ENCODE measurements at regions not wholly inside any gene's neighbourhood (a gene's known extent, or its start where the extent isn't known, plus 50 kb on each side); places are given as distances from the start of the nearest gene placed in this dataset.

DNA sequence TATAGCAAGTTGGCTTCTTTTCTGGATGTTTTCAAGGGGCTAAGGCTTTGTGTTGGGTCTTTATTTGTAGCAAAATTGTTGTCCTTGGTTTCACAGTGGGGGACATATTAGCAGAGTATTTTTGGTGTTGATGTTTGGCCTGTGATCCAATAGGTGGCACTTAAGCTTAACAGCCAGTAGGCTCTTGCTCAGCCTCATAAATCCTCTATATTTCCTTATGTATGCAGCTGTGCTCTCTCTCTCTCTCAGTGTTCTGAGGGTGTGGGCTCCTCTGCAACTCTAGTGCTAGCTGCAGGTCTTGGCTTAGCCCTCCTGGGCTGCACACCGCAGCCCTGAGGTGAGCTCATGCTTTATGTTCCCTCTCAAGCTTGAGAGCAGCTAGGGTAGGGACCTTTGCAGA lies 195.0 kb upstream of the GHR start:
- POLR2A ChIA-PET (ENCODE audit: unreplicated experiment), result interaction anchor here (0.5 kb wide), 1 partner anchor 942 kb away, joined by 3 read pairs; no protein-coding TSS in a partner anchor

DNA sequence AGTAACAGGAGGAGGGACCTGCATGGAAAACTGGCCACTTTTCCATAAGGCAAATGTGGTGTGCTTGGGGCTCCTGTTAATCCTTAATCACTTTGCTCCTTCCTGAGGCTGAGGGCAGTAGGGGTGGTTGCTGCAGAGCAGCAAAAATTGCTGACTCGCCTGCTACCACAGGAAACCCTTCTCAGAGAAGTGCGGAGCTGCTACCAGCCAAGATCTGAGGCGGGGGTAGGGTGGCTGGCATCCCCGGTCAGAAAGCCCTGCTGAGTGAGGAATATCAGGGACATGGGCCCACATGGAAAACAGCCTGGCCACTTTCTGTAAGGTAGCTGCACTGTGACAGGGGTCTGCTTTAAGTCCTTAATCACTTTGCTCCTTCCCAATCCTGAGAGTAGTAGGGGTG lies 192.4 kb upstream of the GHR start:
- TF ChIP-seq EZH2 (IDR thresholded peaks at IDR 0.05; ENCODE audit: low read length, unreplicated experiment) (no peak), EZH2phosphoT487 (IDR thresholded peaks at IDR 0.05; ENCODE audit: borderline replicate concordance, low read length) (no peak)
- TF ChIP-seq, protein P1, sequence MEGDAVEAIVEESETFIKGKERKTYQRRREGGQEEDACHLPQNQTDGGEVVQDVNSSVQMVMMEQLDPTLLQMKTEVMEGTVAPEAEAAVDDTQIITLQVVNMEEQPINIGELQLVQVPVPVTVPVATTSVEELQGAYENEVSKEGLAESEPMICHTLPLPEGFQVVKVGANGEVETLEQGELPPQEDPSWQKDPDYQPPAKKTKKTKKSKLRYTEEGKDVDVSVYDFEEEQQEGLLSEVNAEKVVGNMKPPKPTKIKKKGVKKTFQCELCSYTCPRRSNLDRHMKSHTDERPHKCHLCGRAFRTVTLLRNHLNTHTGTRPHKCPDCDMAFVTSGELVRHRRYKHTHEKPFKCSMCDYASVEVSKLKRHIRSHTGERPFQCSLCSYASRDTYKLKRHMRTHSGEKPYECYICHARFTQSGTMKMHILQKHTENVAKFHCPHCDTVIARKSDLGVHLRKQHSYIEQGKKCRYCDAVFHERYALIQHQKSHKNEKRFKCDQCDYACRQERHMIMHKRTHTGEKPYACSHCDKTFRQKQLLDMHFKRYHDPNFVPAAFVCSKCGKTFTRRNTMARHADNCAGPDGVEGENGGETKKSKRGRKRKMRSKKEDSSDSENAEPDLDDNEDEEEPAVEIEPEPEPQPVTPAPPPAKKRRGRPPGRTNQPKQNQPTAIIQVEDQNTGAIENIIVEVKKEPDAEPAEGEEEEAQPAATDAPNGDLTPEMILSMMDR (conservative IDR thresholded peaks at IDR 0.05; ENCODE audit: low read depth, low read length), result no peak
- no peaks in the 10 kb centered on the region for H4K20me1 ChIP-seq (ENCODE audit: low read length)
- no peaks in the 10 kb centered on the region for H3K36me3 ChIP-seq (ENCODE audit: low read depth, low read length)
- no peaks in the 10 kb centered on the region for H3K27me3 ChIP-seq (ENCODE audit: low read length)
- POLR2A ChIA-PET (ENCODE audit: unreplicated experiment), result no interaction called here
- no peaks in the 10 kb centered on the region for H3K79me2 ChIP-seq (ENCODE audit: low read length)
- no peak for DNase-seq
- no peak overlapping the region for H3K9ac ChIP-seq (ENCODE audit: low read length)
- H3F3A ChIP-seq (ENCODE audit: low read length, unreplicated experiment), result no peaks in the 10 kb centered on the region
- CTCF ChIA-PET, result no interaction called here
- H2AFZ ChIP-seq (ENCODE audit: low read length), result no peak overlapping the region
- no TSS peak for BruUV-seq (replicated peaks)
- H3K4me2 ChIP-seq (ENCODE audit: low read length), result no peak overlapping the region
- no peaks in the 10 kb centered on the region for H3K9me3 ChIP-seq (ENCODE audit: low read length)
- no peaks in the 10 kb centered on the region for H3K9me2 ChIP-seq (replicated peaks; ENCODE audit: low read length)
- ATAC-seq, result no peak
- H3K27ac ChIP-seq (ENCODE audit: low read length), result no peak overlapping the region
- intact Hi-C loops (cut with micrococcal nuclease), result no loop called here
- peaks cover 5% of the 10 kb centered on the region; the same call in 1 of the 2 replicates for H3K4me1 ChIP-seq (ENCODE audit: insufficient read depth, low read length)
- H3K4me3 ChIP-seq (ENCODE audit: low read length), result no peak overlapping the region

More for the DNA sequence above, 195.0 kb upstream of the GHR start:
- Histone ChIP-seq H3K27ac (ENCODE audit: low read length) (no peak overlapping the region), H3K4me2 (ENCODE audit: low read length) (no peak overlapping the region), H3K79me2 (ENCODE audit: low read length) (no peaks in the 10 kb centered on the region), H3K36me3 (ENCODE audit: low read depth, low read length) (no peaks in the 10 kb centered on the region), H3K9me2 (replicated peaks; ENCODE audit: low read length) (no peaks in the 10 kb centered on the region), H3K27me3 (ENCODE audit: low read length) (no peaks in the 10 kb centered on the region), H3K4me3 (ENCODE audit: low read length) (no peak overlapping the region), H4K20me1 (ENCODE audit: low read length) (no peaks in the 10 kb centered on the region), H3K4me1 (ENCODE audit: insufficient read depth, low read length) (peaks cover 5% of the 10 kb centered on the region; the same call in 1 of the 2 replicates), H2AFZ (ENCODE audit: low read length) (peak overlapping the region; percentile 39; the same call in 1 of the 2 replicates), H3F3A (ENCODE audit: low read length, unreplicated experiment) (no peaks in the 10 kb centered on the region), H3K9me3 (ENCODE audit: low read length) (no peaks in the 10 kb centered on the region), H3K9ac (ENCODE audit: low read length) (no peak overlapping the region)
- CTCF ChIA-PET, result interaction anchor here (0.7 to 1.7 kb wide), 5 partner anchors 195 to 421 kb away, joined by 3 to 12 read pairs (median 4); partner anchors contain the start of gene GHR
- BruUV-seq (replicated peaks), result no TSS peak
- DNase-seq, result peak; percentile 69
- TF ChIP-seq EZH2phosphoT487 (IDR thresholded peaks at IDR 0.05; ENCODE audit: borderline replicate concordance, low read length), result no peak
- TF ChIP-seq, protein P1 (conservative IDR thresholded peaks at IDR 0.05; ENCODE audit: low read depth, low read length), result peak; percentile 78
- peak; percentile 98 for ATAC-seq
- intact Hi-C loops (cut with micrococcal nuclease), result loop anchor here (1.0 to 10.0 kb wide), 6 partner anchors 195 to 659 kb away; partner anchors contain the start of gene GHR

DNA sequence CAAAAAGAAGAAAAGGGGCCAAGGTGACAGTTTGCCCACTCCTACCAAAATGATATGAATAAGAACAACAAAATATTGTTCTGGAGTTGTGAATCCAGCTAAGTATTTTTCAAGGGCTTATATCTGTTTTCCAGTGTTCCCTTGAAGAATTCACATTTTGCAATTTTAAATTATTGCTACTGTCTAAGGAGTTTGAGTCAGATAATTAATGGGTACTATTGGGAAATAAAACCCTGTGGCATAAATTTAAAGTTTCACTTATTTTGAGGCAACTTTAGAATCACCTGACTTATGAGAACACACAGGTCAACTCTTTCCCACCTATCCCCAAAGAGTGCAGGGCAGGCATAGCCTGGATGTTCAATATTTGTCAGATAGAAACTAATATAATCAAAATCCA lies 188.0 kb upstream of the GHR start:
- ATAC-seq, result no peak
- ChIA-PET CTCF (no interaction called here), POLR2A (ENCODE audit: unreplicated experiment) (no interaction called here)
- no peak overlapping the region for H3K4me2 ChIP-seq (ENCODE audit: low read length)
- peaks cover 6% of the 10 kb centered on the region for H3K4me1 ChIP-seq (ENCODE audit: insufficient read depth, low read length)
- intact Hi-C loops (cut with micrococcal nuclease), result no loop called here
- no peak for DNase-seq
- H3F3A ChIP-seq (ENCODE audit: low read length, unreplicated experiment), result no peaks in the 10 kb centered on the region
- no peaks in the 10 kb centered on the region for H3K9me2 ChIP-seq (replicated peaks; ENCODE audit: low read length)
- no peaks in the 10 kb centered on the region for H3K27me3 ChIP-seq (ENCODE audit: low read length)
- no peak overlapping the region for H2AFZ ChIP-seq (ENCODE audit: low read length)
- H3K9ac ChIP-seq (ENCODE audit: low read length), result no peak overlapping the region
- H3K9me3 ChIP-seq (ENCODE audit: low read length), result no peaks in the 10 kb centered on the region
- no peak overlapping the region for H3K4me3 ChIP-seq (ENCODE audit: low read length)
- H3K36me3 ChIP-seq (ENCODE audit: low read depth, low read length), result no peaks in the 10 kb centered on the region
- BruUV-seq (replicated peaks), result no TSS peak
- no peaks in the 10 kb centered on the region for H3K79me2 ChIP-seq (ENCODE audit: low read length)
- TF ChIP-seq, protein P1 (conservative IDR thresholded peaks at IDR 0.05; ENCODE audit: low read depth, low read length), result no peak
- TF ChIP-seq EZH2 (IDR thresholded peaks at IDR 0.05; ENCODE audit: low read length, unreplicated experiment) (no peak), EZH2phosphoT487 (IDR thresholded peaks at IDR 0.05; ENCODE audit: borderline replicate concordance, low read length) (no peak)
- no peak overlapping the region for H3K27ac ChIP-seq (ENCODE audit: low read length)
- no peaks in the 10 kb centered on the region for H4K20me1 ChIP-seq (ENCODE audit: low read length)
